Nephron progenitor cell (in vitro differentiated cells): ENCODE measurements at regions not wholly inside any gene's neighbourhood (a gene's known extent, or its start where the extent isn't known, plus 50 kb on each side); places are given as distances from the start of the nearest gene placed in this dataset.

ENCODE experiments used
- DNase-seq: peaks from one replicate; pipeline ENCODE4 v3.0.0; 2021
- H3K27ac Mint-ChIP-seq: 2 replicates; pipeline ENCODE4 v1.8.0; 2021; ENCODE audit warnings: mild to moderate bottlenecking, moderate library complexity, mixed read lengths
- H3K27me3 Mint-ChIP-seq: 2 replicates; pipeline ENCODE4 v1.8.0; 2021; ENCODE audit warnings: mild to moderate bottlenecking, low read depth, mixed read lengths; ENCODE audit not compliant: poor library complexity
- H3K36me3 Mint-ChIP-seq: 2 replicates; pipeline ENCODE4 v1.8.0; 2021; ENCODE audit warnings: low read depth, mixed read lengths
- H3K4me1 Mint-ChIP-seq: 2 replicates; pipeline ENCODE4 v1.8.0; 2021; ENCODE audit warnings: mixed read lengths
- H3K4me3 Mint-ChIP-seq: 2 replicates; pipeline ENCODE4 v1.8.0; 2021; ENCODE audit warnings: mild to moderate bottlenecking, moderate library complexity, mixed read lengths
- H3K9me3 Mint-ChIP-seq: 2 replicates; pipeline ENCODE4 v1.8.0; 2021; ENCODE audit warnings: mild to moderate bottlenecking, moderate library complexity, mixed read lengths
- CTCF ChIP-seq: fragments of 200-600 bp; sonication (generic); IDR thresholded peaks from 2 replicates; pipeline ENCODE4 v1.5.0; 2021; ENCODE audit warnings: antibody characterized with exemption

GRCh38 chrX:117808426-117808825, 308.2 kb downstream of the KLHL13 start:
- H3K4me1 Mint-ChIP-seq, result no peaks in the 10 kb centered on the region
- no peak overlapping the region for H3K27ac Mint-ChIP-seq
- H3K36me3 Mint-ChIP-seq, result no peaks in the 10 kb centered on the region
- no peak for DNase-seq
- H3K4me3 Mint-ChIP-seq, result no peak overlapping the region
- H3K27me3 Mint-ChIP-seq, result no peaks in the 10 kb centered on the region
- TF ChIP-seq CTCF, result no peak
- peaks cover 58% of the 10 kb centered on the region for H3K9me3 Mint-ChIP-seq

GRCh38 chrX:117803463-117803862, 313.1 kb downstream of the KLHL13 start:
- no peak overlapping the region for H3K4me3 Mint-ChIP-seq
- no peak overlapping the region for H3K27ac Mint-ChIP-seq
- TF ChIP-seq CTCF, result no peak
- H3K27me3 Mint-ChIP-seq, result no peaks in the 10 kb centered on the region
- peaks cover 47% of the 10 kb centered on the region for H3K9me3 Mint-ChIP-seq
- H3K4me1 Mint-ChIP-seq, result no peaks in the 10 kb centered on the region
- no peaks in the 10 kb centered on the region for H3K36me3 Mint-ChIP-seq
- DNase-seq, result no peak

- Mint-ChIP-seq H3K27me3 (no peaks in the 10 kb centered on the region), H3K36me3 (no peaks in the 10 kb centered on the region)
- no peak for TF ChIP-seq CTCF
These were observed 328.3 kb downstream of the KLHL13 start for GRCh38 chrX:117788339-117788738.

GRCh38 chrX:117771384-117771783, 345.2 kb downstream of the KLHL13 start:
- Mint-ChIP-seq H3K4me1 (no peaks in the 10 kb centered on the region), H3K4me3 (no peak overlapping the region), H3K36me3 (no peaks in the 10 kb centered on the region), H3K27me3 (no peaks in the 10 kb centered on the region), H3K9me3 (peaks cover 50% of the 10 kb centered on the region), H3K27ac (no peak overlapping the region)
- DNase-seq, result no peak
- TF ChIP-seq CTCF, result no peak

More at GRCh38 chrX:117788339-117788738, 328.3 kb downstream of the KLHL13 start:
- DNase-seq, result no peak
- Mint-ChIP-seq H3K27ac (no peak overlapping the region), H3K4me1 (no peaks in the 10 kb centered on the region), H3K9me3 (peaks cover 14% of the 10 kb centered on the region), H3K4me3 (no peak overlapping the region)

GRCh38 chrX:117768861-117769604, 347.6 kb downstream of the KLHL13 start:
- DNase-seq, result no peak
- H3K27ac Mint-ChIP-seq, result no peak overlapping the region
- H3K4me3 Mint-ChIP-seq, result no peak overlapping the region
- no peaks in the 10 kb centered on the region for H3K36me3 Mint-ChIP-seq
- TF ChIP-seq CTCF, result no peak
- peaks cover 38% of the 10 kb centered on the region for H3K9me3 Mint-ChIP-seq
- no peaks in the 10 kb centered on the region for H3K27me3 Mint-ChIP-seq
- no peaks in the 10 kb centered on the region for H3K4me1 Mint-ChIP-seq

GRCh38 chrX:117765211-117765610, 351.4 kb downstream of the KLHL13 start:
- Mint-ChIP-seq H3K9me3 (peaks cover 47% of the 10 kb centered on the region), H3K27ac (no peak overlapping the region), H3K4me1 (no peaks in the 10 kb centered on the region), H3K27me3 (peaks cover 2% of the 10 kb centered on the region), H3K4me3 (no peak overlapping the region), H3K36me3 (no peaks in the 10 kb centered on the region)
- DNase-seq, result no peak
- no peak for TF ChIP-seq CTCF
